ENCODE measurements at regions not wholly inside any gene's neighbourhood (a gene's known extent, or its start where the extent isn't known, plus 50 kb on each side); places are given as distances from the start of the nearest gene placed in this dataset.
A peak's percentile ranks its signal among the peaks of the same experiment; 100 is the strongest.
"Not testable (repeated sequence)": the region's sequence is repeated elsewhere in the genome, so short reads cannot be mapped to it uniquely, and the experiment has no call there.

GRCh38 chr2:132270981-132271546 is 109.3 kb upstream of the ANKRD30BL start:
- no peak for FAIRE-seq
- no TSS peak for BruUV-seq (replicated peaks)
- Histone ChIP-seq H3K4me3 (replicated peaks in 1 of 3; ENCODE audit: insufficient read depth in 1 of 3, low read depth in 2 of 3, low read length in 3 of 3) (no peak overlapping the region), H3K79me2 (ENCODE audit: insufficient read depth, low read length) (no peaks in the 10 kb centered on the region), H3K4me2 (ENCODE audit: low read depth, low read length) (no peak overlapping the region), H3K27me3 (ENCODE audit: control insufficient read depth in 1 of 2, insufficient read depth in 2 of 2, low read length in 2 of 2) (0 out of 5 replicates have a peak, but pooled peaks cover 0 to 7% of the 10 kb centered on the region in 2 experiments), H4K20me1 (ENCODE audit: insufficient read depth, low read length) (no peaks in the 10 kb centered on the region), H3K36me3 (replicated peaks in 1 of 2; ENCODE audit: control insufficient read depth in 1 of 2, insufficient read depth in 2 of 2, low read length in 2 of 2) (no peaks in the 10 kb centered on the region), H3K9ac (ENCODE audit: insufficient read depth, low read depth, low read length) (no peak overlapping the region), H3K9me3 (ENCODE audit: low read length) (no peaks in the 10 kb centered on the region), H3K4me1 (ENCODE audit: insufficient read depth, low read length) (no peaks in the 10 kb centered on the region), H2AFZ (ENCODE audit: low read length) (no peak overlapping the region), H3K27ac (ENCODE audit: extremely low read length, insufficient read depth, low read length) (no peak overlapping the region)
- CTCF ChIA-PET (ENCODE audit: low intra/inter-chr PET ratio, low total read pairs) = no interaction called here
- POLR2A ChIA-PET = no interaction called here
- in situ Hi-C loops (cut with HindIII; ENCODE audit: extremely low pct_ligation_motif_present, low pct_unique_long_range_greater_than_20kb) = no loop called here
- DNase-seq (ENCODE audit: low spot score) = no peak
- no peak for ATAC-seq
- intact Hi-C loops (cut with micrococcal nuclease; ENCODE audit: unreplicated experiment) = no loop called here
- TF ChIP-seq MTA1 (CRISPR knock-in tag; IDR thresholded peaks at IDR 0.05; ENCODE audit: borderline replicate concordance) (no peak), FOXK2 (IDR thresholded peaks at IDR 0.05) (0 out of 2 replicates have a peak, but pooled peaks have one; percentile 5), ZNF280B (CRISPR knock-in tag; IDR thresholded peaks at IDR 0.05; ENCODE audit: borderline replicate concordance) (no peak), ZNF570 (CRISPR knock-in tag; IDR thresholded peaks at IDR 0.05; ENCODE audit: borderline replicate concordance) (no peak), RXRA (CRISPR knock-in tag; IDR thresholded peaks at IDR 0.05) (no peak), SSRP1 (CRISPR knock-in tag; IDR thresholded peaks at IDR 0.05) (no peak), ATF7 (IDR thresholded peaks at IDR 0.05) (0 out of 2 replicates have a peak, but pooled peaks have one; percentile 1), ATF7 (CRISPR knock-in tag; IDR thresholded peaks at IDR 0.05) (no peak), ZBTB3 (CRISPR knock-in tag; IDR thresholded peaks at IDR 0.05; ENCODE audit: borderline replicate concordance, low read depth) (no peak)
- TF ChIP-seq, protein P1, sequence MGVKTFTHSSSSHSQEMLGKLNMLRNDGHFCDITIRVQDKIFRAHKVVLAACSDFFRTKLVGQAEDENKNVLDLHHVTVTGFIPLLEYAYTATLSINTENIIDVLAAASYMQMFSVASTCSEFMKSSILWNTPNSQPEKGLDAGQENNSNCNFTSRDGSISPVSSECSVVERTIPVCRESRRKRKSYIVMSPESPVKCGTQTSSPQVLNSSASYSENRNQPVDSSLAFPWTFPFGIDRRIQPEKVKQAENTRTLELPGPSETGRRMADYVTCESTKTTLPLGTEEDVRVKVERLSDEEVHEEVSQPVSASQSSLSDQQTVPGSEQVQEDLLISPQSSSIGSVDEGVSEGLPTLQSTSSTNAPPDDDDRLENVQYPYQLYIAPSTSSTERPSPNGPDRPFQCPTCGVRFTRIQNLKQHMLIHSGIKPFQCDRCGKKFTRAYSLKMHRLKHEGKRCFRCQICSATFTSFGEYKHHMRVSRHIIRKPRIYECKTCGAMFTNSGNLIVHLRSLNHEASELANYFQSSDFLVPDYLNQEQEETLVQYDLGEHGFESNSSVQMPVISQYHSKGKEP (CRISPR knock-in tag; IDR thresholded peaks at IDR 0.05) = no peak

DNA sequence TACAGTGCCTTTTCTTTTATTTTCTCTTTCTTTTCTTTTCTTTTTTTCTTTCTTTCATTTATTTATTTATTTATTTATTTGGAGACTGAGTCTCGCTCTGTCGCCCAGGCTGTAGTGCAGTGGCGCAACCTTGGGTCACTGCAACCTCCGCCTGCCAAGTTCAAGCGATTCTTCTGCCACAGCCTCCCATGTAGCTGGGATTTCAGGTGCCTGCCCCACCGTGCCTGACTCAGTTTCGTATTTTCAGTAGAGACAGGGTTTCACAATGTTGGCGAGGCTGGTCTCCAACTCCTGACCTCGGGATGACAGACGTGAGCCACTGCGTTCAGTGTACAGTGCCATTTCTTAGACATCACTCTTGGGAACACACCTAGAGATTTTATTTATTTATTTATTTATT is 110.0 kb upstream of the ANKRD30BL start:
- H3K4me3 ChIP-seq (replicated peaks in 1 of 3; ENCODE audit: insufficient read depth in 1 of 3, low read depth in 2 of 3, low read length in 3 of 3); ATAC-seq; H3K27me3 ChIP-seq (ENCODE audit: control insufficient read depth in 1 of 2, insufficient read depth in 2 of 2, low read length in 2 of 2); H3K9ac ChIP-seq (ENCODE audit: insufficient read depth, low read depth, low read length); H3K4me2 ChIP-seq (ENCODE audit: low read depth, low read length); H3K27ac ChIP-seq (ENCODE audit: extremely low read length, insufficient read depth, low read length); POLR2A ChIA-PET; H4K20me1 ChIP-seq (ENCODE audit: insufficient read depth, low read length); H3K36me3 ChIP-seq (replicated peaks in 1 of 2; ENCODE audit: control insufficient read depth in 1 of 2, insufficient read depth in 2 of 2, low read length in 2 of 2); H2AFZ ChIP-seq (ENCODE audit: low read length); DNase-seq (ENCODE audit: low spot score); H3K79me2 ChIP-seq (ENCODE audit: insufficient read depth, low read length); in situ Hi-C loops (cut with HindIII; ENCODE audit: extremely low pct_ligation_motif_present, low pct_unique_long_range_greater_than_20kb); H3K9me3 ChIP-seq (ENCODE audit: low read length); intact Hi-C loops (cut with micrococcal nuclease; ENCODE audit: unreplicated experiment); CTCF ChIA-PET (ENCODE audit: low intra/inter-chr PET ratio, low total read pairs); BruUV-seq (replicated peaks); H3K4me1 ChIP-seq (ENCODE audit: insufficient read depth, low read length): not testable (repeated sequence)
- WGBS (ENCODE audit: low lambda C conversion rate) = 67% methylated on average over 11 of the region's 11 CpGs
- FAIRE-seq = peak; percentile 59
